Amniotic epithelial cell (primary cell): ENCODE measurements at regions not wholly inside any gene's neighbourhood (a gene's known extent, or its start where the extent isn't known, plus 50 kb on each side); places are given as distances from the start of the nearest gene placed in this dataset.

Experiments used
- DNase-seq: peaks from one replicate; pipeline ENCODE4 v3.0.0-alpha.2; 2010; ENCODE audit warnings: low read depth

GRCh38 chr4:144465546-144465945 lies 180.4 kb upstream of the HHIP start:
- no peak for DNase-seq

- DNase-seq = no peak
Observed at GRCh38 chr4:144480068-144480467, 165.9 kb upstream of the HHIP start.

- no peak for DNase-seq
Observed at GRCh38 chr4:144489831-144490230, 156.1 kb upstream of the HHIP start.

- DNase-seq = peak; percentile 20
Observed at GRCh38 chr4:144494280-144494679, 151.7 kb upstream of the HHIP start.

- no peak for DNase-seq
Observed at GRCh38 chr4:144495944-144496343, 150.0 kb upstream of the HHIP start.

- DNase-seq = no peak
Observed at GRCh38 chr4:144499777-144500176, 146.2 kb upstream of the HHIP start.

GRCh38 chr4:144501231-144501780 lies 144.7 kb upstream of the HHIP start:
- DNase-seq = no peak

- no peak for DNase-seq
Observed at GRCh38 chr4:144504883-144505282, 141.1 kb upstream of the HHIP start.

- DNase-seq = peak; percentile 37
Observed at GRCh38 chr4:144507311-144508101, 138.4 kb upstream of the HHIP start.

- no peak for DNase-seq
Observed at GRCh38 chr4:144509088-144510015, 136.6 kb upstream of the HHIP start.

GRCh38 chr4:144514736-144515135 lies 131.2 kb upstream of the HHIP start:
- DNase-seq = no peak

- peak; percentile 86 for DNase-seq
Observed at GRCh38 chr4:144518181-144518895, 127.6 kb upstream of the HHIP start.

- DNase-seq = no peak
Observed at GRCh38 chr4:144531841-144532240, 114.1 kb upstream of the HHIP start.

- DNase-seq = no peak
Observed at GRCh38 chr4:144547678-144548298, 98.2 kb upstream of the HHIP start.

GRCh38 chr4:144556636-144557035 lies 89.3 kb upstream of the HHIP start:
- DNase-seq = no peak

- DNase-seq = no peak
Observed at GRCh38 chr4:144557404-144557803, 88.6 kb upstream of the HHIP start.

- no peak for DNase-seq
Observed at GRCh38 chr4:144562019-144562705, 83.8 kb upstream of the HHIP start.

GRCh38 chr4:144564358-144564757 lies 81.6 kb upstream of the HHIP start:
- no peak for DNase-seq

- DNase-seq = no peak
Observed at GRCh38 chr4:144565527-144566195, 80.3 kb upstream of the HHIP start.

- DNase-seq = no peak
Observed at GRCh38 chr4:144572660-144573059, 73.3 kb upstream of the HHIP start.
